ENCODE measurements at regions not wholly inside any gene's neighbourhood (a gene's known extent, or its start where the extent isn't known, plus 50 kb on each side); places are given as distances from the start of the nearest gene placed in this dataset.

- Histone ChIP-seq H4K20me1 (ENCODE audit: insufficient read depth, low read length) (no peaks in the 10 kb centered on the region), H3K4me2 (ENCODE audit: low read length) (no peak overlapping the region), H3K36me3 (replicated peaks; ENCODE audit: low read depth, low read length) (no peaks in the 10 kb centered on the region), H3K27ac (ENCODE audit: low read length) (no peak overlapping the region), H2AFZ (ENCODE audit: low read depth, low read length) (no peak overlapping the region), H3K9me3 (ENCODE audit: insufficient read depth, low read length) (no peaks in the 10 kb centered on the region), H3K9ac (ENCODE audit: low read length) (no peak overlapping the region), H3K4me1 (ENCODE audit: low read length) (peaks cover 13% of the 10 kb centered on the region), H3K4me3 (ENCODE audit: low read length) (no peak overlapping the region), H3K27me3 (ENCODE audit: low read depth, low read length) (no peaks in the 10 kb centered on the region; the same call in 1 of the 2 replicates), H3K79me2 (ENCODE audit: low read length) (no peaks in the 10 kb centered on the region)
- TF ChIP-seq CTCF (IDR thresholded peaks at IDR 0.05; ENCODE audit: low read depth, low read length) (no peak), EZH2phosphoT487 (IDR thresholded peaks at IDR 0.05; ENCODE audit: low read depth) (no peak)
Measured at GRCh38 chr2:10225291-10226037, 77.2 kb upstream of the HPCAL1 start.

- Histone ChIP-seq H4K20me1 (ENCODE audit: insufficient read depth, low read length) (no peaks in the 10 kb centered on the region), H3K9ac (ENCODE audit: low read length) (no peak overlapping the region)
- TF ChIP-seq EZH2phosphoT487 (IDR thresholded peaks at IDR 0.05; ENCODE audit: low read depth): no peak
- TF ChIP-seq CTCF (IDR thresholded peaks at IDR 0.05; ENCODE audit: low read depth, low read length): no peak
Measured at GRCh38 chr2:10226038-10226724, 76.5 kb upstream of the HPCAL1 start.

GRCh38 chr2:10228611-10229365 is 73.9 kb upstream of the HPCAL1 start:
- no peak for TF ChIP-seq EZH2phosphoT487 (IDR thresholded peaks at IDR 0.05; ENCODE audit: low read depth)
- TF ChIP-seq CTCF (IDR thresholded peaks at IDR 0.05; ENCODE audit: low read depth, low read length): no peak
- Histone ChIP-seq H3K4me1 (ENCODE audit: low read length) (no peaks in the 10 kb centered on the region), H3K36me3 (replicated peaks; ENCODE audit: low read depth, low read length) (no peaks in the 10 kb centered on the region), H2AFZ (ENCODE audit: low read depth, low read length) (no peak overlapping the region), H3K4me2 (ENCODE audit: low read length) (no peak overlapping the region), H3K9ac (ENCODE audit: low read length) (no peak overlapping the region), H4K20me1 (ENCODE audit: insufficient read depth, low read length) (no peaks in the 10 kb centered on the region), H3K9me3 (ENCODE audit: insufficient read depth, low read length) (no peaks in the 10 kb centered on the region), H3K27me3 (ENCODE audit: low read depth, low read length) (no peaks in the 10 kb centered on the region; the same call in 1 of the 2 replicates), H3K4me3 (ENCODE audit: low read length) (no peak overlapping the region), H3K79me2 (ENCODE audit: low read length) (no peaks in the 10 kb centered on the region), H3K27ac (ENCODE audit: low read length) (no peak overlapping the region)

More at GRCh38 chr2:10226038-10226724, 76.5 kb upstream of the HPCAL1 start:
- Histone ChIP-seq H3K9me3 (ENCODE audit: insufficient read depth, low read length) (no peaks in the 10 kb centered on the region), H3K4me1 (ENCODE audit: low read length) (peaks cover 6% of the 10 kb centered on the region), H3K4me3 (ENCODE audit: low read length) (no peak overlapping the region), H3K27ac (ENCODE audit: low read length) (no peak overlapping the region), H3K36me3 (replicated peaks; ENCODE audit: low read depth, low read length) (no peaks in the 10 kb centered on the region), H3K27me3 (ENCODE audit: low read depth, low read length) (no peaks in the 10 kb centered on the region; the same call in 1 of the 2 replicates), H2AFZ (ENCODE audit: low read depth, low read length) (no peak overlapping the region), H3K4me2 (ENCODE audit: low read length) (no peak overlapping the region), H3K79me2 (ENCODE audit: low read length) (no peaks in the 10 kb centered on the region)

Measured in OCI-LY3 (cell line).